ENCODE measurements at regions not wholly inside any gene's neighbourhood (a gene's known extent, or its start where the extent isn't known, plus 50 kb on each side); places are given as distances from the start of the nearest gene placed in this dataset.

- no peak for DNase-seq (ENCODE audit: low read depth in 1 of 2, low spot score in 1 of 2)
- no peak for TF ChIP-seq CTCF (IDR thresholded peaks at IDR 0.05; ENCODE audit: low read depth, low read length)
- no peaks in the 10 kb centered on the region for H3K9me3 ChIP-seq (ENCODE audit: low read depth)
- no peaks in the 10 kb centered on the region for H3K27me3 ChIP-seq
- H3K4me1 ChIP-seq (ENCODE audit: low read depth), result no peaks in the 10 kb centered on the region
- H3K36me3 ChIP-seq, result no peaks in the 10 kb centered on the region
- no peak overlapping the region for H3K27ac ChIP-seq
- H3K4me3 ChIP-seq, result no peak overlapping the region
These were observed 676.3 kb upstream of the GOT2 start for GRCh38 chr16:59410451-59410850.

- no peaks in the 10 kb centered on the region for H3K9me3 ChIP-seq (ENCODE audit: low read depth)
- no peaks in the 10 kb centered on the region for H3K4me1 ChIP-seq (ENCODE audit: low read depth)
- no peaks in the 10 kb centered on the region for H3K27me3 ChIP-seq
- no peak for TF ChIP-seq CTCF (IDR thresholded peaks at IDR 0.05; ENCODE audit: low read depth, low read length)
- no peak overlapping the region for H3K27ac ChIP-seq
- H3K4me3 ChIP-seq, result no peak overlapping the region
- H3K36me3 ChIP-seq, result no peaks in the 10 kb centered on the region
- DNase-seq (ENCODE audit: low read depth in 1 of 2, low spot score in 1 of 2), result no peak
These were observed 671.7 kb upstream of the GOT2 start for GRCh38 chr16:59405802-59406201.

- Histone ChIP-seq H3K9me3 (ENCODE audit: low read depth) (no peaks in the 10 kb centered on the region), H3K27ac (no peak overlapping the region), H3K4me3 (no peak overlapping the region), H3K27me3 (no peaks in the 10 kb centered on the region), H3K36me3 (no peaks in the 10 kb centered on the region), H3K4me1 (ENCODE audit: low read depth) (no peaks in the 10 kb centered on the region)
- no peak for TF ChIP-seq CTCF (IDR thresholded peaks at IDR 0.05; ENCODE audit: low read depth, low read length)
- DNase-seq (ENCODE audit: low read depth in 1 of 2, low spot score in 1 of 2), result no peak
These were observed 670.4 kb upstream of the GOT2 start for GRCh38 chr16:59404509-59404908.

GRCh38 chr16:59400830-59401229, 666.7 kb upstream of the GOT2 start:
- no peak overlapping the region for H3K4me3 ChIP-seq
- no peaks in the 10 kb centered on the region for H3K4me1 ChIP-seq (ENCODE audit: low read depth)
- no peak for TF ChIP-seq CTCF (IDR thresholded peaks at IDR 0.05; ENCODE audit: low read depth, low read length)
- H3K27ac ChIP-seq, result no peak overlapping the region
- DNase-seq (ENCODE audit: low read depth in 1 of 2, low spot score in 1 of 2), result no peak
- H3K27me3 ChIP-seq, result no peaks in the 10 kb centered on the region
- no peaks in the 10 kb centered on the region for H3K36me3 ChIP-seq
- H3K9me3 ChIP-seq (ENCODE audit: low read depth), result no peaks in the 10 kb centered on the region

- no peaks in the 10 kb centered on the region for H3K4me1 ChIP-seq (ENCODE audit: low read depth)
- no peak overlapping the region for H3K4me3 ChIP-seq
- TF ChIP-seq CTCF (IDR thresholded peaks at IDR 0.05; ENCODE audit: low read depth, low read length), result no peak
- no peak overlapping the region for H3K27ac ChIP-seq
- H3K27me3 ChIP-seq, result no peaks in the 10 kb centered on the region
- H3K36me3 ChIP-seq, result no peaks in the 10 kb centered on the region
- DNase-seq (ENCODE audit: low read depth in 1 of 2, low spot score in 1 of 2), result no peak
- H3K9me3 ChIP-seq (ENCODE audit: low read depth), result no peaks in the 10 kb centered on the region
These were observed 663.5 kb upstream of the GOT2 start for GRCh38 chr16:59397638-59398037.

- DNase-seq (ENCODE audit: low read depth in 1 of 2, low spot score in 1 of 2), result no peak
- no peaks in the 10 kb centered on the region for H3K9me3 ChIP-seq (ENCODE audit: low read depth)
- no peak for TF ChIP-seq CTCF (IDR thresholded peaks at IDR 0.05; ENCODE audit: low read depth, low read length)
These were observed 660.4 kb upstream of the GOT2 start for GRCh38 chr16:59394526-59394925.

More at GRCh38 chr16:59394526-59394925, 660.4 kb upstream of the GOT2 start:
- no peak overlapping the region for H3K4me3 ChIP-seq
- no peak overlapping the region for H3K27ac ChIP-seq
- no peaks in the 10 kb centered on the region for H3K27me3 ChIP-seq
- H3K4me1 ChIP-seq (ENCODE audit: low read depth), result no peaks in the 10 kb centered on the region
- H3K36me3 ChIP-seq, result no peaks in the 10 kb centered on the region

Measured in cardiac muscle cell (in vitro differentiated cells and primary cell).